ENCODE measurements at regions not wholly inside any gene's neighbourhood (a gene's known extent, or its start where the extent isn't known, plus 50 kb on each side); places are given as distances from the start of the nearest gene placed in this dataset.
"Not testable (repeated sequence)": the region's sequence is repeated elsewhere in the genome, so short reads cannot be mapped to it uniquely, and the experiment has no call there.

DNA sequence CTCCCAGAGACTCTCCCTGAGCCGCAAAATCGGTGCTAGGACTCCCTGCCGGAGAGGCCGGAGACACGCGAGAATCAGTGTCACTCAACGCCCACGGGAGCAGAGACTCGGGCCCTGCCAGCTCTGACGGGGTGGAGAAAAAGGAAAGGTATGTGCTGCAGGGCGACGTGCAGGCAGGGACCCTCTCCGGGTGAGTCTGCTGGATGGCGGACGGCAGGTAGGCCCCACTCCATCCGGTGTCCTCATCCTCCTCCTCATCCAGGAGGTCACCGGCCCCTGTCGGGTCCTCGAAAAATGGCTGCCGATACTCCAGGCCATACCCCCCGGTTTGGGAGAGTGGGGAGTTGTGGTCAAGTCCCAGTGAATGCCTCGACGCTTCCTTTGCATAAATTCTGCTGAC is 110.7 kb downstream of the PMAIP1 start:
- no peak for FAIRE-seq

- FAIRE-seq = no peak
These were observed 107.9 kb downstream of the PMAIP1 start for GRCh38 chr18:60007661-60008060.

- no peak for FAIRE-seq
These were observed 103.9 kb downstream of the PMAIP1 start for GRCh38 chr18:60003610-60004185.

DNA sequence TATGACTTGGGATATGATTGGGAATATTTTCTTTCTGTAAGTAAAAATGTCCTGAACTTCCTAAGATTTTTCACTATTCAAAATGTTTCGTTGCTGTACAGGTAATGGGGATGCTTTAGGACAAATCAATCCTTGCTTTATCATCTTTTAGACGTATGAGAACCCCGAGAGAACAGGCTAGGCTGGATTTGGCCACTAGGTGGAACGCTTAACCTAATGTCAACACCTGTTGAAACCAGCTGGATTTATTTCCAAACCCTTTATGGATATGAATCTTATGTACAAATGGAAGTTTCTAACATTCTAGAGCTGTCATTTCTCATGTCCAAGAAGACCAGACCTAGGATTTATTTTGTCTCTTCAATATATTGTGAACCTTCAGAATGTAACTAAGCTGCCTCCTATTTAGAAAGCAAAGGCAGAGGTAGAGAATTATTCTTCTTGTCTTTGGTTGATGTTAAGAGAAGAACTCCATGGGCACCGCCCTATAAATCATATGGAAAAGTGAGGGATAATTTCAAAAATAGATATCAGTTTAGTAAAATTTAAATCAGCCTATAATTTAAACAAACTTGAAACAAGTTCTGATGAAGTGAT is 96.7 kb downstream of the PMAIP1 start:
- no peak for FAIRE-seq

GRCh38 chr18:59994357-59994756 is 94.6 kb downstream of the PMAIP1 start:
- no peak for FAIRE-seq

DNA sequence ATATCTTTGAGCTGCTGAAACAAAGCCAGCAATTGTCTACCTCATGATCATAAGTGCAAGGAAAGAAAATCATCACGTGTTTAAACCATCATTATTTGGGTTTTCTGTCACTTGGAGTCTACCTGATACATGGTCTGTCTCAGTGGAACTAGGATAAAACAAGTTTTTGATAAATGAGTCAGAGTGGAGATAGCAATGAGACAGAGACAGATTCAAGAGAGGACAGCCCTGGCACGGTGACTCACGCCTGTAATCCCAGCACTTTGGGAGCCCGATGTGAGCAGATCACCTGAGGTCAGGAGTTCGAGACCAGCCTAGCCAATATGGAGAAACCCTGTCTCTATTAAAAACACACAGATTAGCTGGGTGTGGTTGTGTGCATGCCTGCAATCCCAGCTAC is 93.8 kb downstream of the PMAIP1 start:
- FAIRE-seq = no peak

GRCh38 chr18:59990121-59990823 is 90.5 kb downstream of the PMAIP1 start:
- FAIRE-seq = no peak

DNA sequence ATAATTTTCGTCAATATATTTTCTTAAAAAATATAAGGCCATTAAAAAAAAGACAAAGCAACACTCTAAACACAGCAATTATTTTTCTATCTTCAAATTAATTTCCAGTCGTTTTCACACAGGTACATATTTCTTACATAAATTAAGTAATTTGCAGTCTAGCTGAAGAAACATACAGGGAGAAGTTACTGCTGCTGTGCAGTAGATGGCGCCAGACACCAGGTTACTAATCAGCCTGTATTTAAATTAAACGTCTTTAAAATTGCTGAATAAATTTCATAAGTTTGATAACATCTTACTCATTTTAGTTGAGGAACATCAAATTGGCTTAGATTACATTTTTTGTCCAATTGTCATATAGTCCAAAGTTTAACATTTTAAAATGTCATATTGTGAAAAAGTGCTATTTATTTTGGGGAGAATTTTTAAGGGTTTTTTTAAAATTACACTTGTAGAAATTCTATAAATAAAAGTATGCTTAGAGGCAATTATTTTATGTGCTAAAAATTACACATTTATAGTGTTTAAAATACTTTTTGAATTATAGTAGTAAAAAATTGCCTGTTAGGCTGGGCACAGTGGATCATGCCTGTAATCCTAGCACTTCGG is 88.4 kb downstream of the PMAIP1 start:
- peak; percentile 94 for FAIRE-seq

DNA sequence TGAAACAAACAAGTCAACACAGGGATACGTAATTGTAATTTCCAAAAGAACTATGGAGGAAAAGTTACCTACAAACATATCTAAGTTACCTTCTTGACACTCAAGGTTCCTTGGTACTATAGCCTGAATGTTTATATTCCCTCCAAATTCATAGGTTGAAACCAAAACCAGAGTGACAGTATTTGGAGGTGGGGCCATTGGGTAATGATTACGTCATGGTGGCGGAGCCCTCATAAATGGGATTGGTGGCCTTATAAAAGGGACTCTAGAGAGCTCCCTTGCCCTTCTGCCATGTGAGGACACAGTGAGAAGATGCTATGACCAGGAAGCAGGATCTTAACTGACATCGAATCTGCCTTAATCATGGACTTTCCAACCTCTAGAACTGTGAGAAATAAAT is 87.3 kb downstream of the PMAIP1 start:
- FAIRE-seq = no peak

DNA sequence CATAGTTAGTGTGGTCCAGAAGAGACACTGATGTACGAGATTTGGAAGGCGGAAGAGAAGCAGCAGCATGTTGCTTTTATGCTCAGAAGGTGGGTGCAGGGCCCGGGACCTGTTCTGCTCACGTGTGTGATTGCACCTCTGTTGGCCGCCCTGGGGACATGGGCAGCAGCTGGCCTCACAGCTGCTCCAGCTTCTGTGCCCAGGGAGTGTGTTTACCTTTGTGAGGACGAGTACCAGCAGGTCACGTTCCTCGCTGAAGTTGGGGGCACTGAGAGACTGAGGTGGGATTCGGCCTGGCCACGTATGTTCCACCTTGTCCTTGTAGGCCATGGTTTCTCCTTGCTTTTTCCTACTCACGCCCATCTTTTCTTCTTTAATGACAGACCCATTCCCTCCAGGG is 86.3 kb downstream of the PMAIP1 start:
- FAIRE-seq = no peak

- no peak for FAIRE-seq
These were observed 85.5 kb downstream of the PMAIP1 start for GRCh38 chr18:59985289-59985688.

DNA sequence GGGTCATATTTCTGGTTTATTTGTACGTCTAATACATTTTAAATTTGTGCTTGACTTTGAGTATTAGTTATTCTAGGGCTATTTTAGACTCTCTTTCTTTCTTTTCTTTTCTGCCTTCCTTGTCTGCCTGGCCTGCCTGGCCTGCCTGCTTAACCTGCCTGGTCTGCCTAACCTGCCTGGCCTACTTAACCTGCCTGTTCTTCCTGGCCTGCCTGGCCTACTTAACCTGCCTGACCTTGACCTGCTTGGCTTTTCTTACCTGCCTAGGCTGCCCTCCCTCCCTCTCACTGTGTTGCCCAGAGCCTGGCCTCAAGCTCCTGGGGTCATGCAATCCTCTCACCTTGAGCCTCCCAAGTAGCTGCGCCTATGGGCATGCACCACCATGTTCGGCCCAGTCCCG is 83.7 kb downstream of the PMAIP1 start:
- no peak for FAIRE-seq

DNA sequence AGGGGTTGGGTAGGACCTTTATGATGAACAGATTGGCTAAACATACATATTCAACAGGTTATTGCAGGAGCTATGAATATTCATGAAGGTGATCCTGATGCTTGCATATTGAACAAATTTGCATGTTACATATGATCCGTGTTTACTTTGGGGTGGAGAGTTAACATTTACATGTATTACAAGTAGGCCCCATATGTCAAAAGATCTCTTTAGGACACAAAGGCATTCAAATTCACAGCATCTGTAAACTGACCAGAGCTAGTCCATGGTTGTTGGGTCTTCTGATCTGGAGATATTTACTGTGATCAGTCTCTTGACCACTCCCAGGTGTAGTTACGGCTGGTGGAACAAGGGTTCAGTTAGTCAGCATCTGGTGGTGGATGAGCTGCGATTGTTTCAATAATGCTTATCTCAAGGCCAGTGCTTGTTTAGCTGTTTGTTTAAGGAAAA is 80.4 kb downstream of the PMAIP1 start:
- FAIRE-seq = no peak

DNA sequence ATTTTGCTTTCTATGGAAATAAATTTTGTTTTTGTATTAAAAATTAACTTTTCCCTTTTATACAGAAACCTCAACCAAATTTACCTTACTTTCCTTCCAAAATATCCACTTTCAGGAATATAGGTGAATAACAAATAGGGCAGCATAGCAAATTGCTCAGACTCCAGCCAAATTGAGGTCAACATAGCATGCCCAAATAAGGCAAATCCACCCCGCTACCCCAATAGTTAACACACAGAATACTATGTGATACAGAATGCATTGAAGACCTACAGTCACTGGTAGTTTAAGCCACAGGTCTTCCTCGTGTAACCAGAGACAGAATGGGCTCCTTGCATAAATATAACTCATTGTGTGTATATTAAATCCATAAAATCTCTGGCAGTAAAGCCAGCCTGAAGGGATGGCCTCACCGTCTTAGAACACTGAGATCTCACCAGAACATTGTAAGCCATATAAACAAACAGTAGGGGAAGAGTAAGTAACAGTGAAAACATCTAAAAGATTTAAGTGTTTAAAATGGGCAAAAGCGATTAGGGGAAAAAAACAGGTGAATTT is 72.2 kb downstream of the PMAIP1 start:
- FAIRE-seq = no peak

- not testable (repeated sequence) for FAIRE-seq
These were observed 71.3 kb downstream of the PMAIP1 start for GRCh38 chr18:59971144-59971543.

DNA sequence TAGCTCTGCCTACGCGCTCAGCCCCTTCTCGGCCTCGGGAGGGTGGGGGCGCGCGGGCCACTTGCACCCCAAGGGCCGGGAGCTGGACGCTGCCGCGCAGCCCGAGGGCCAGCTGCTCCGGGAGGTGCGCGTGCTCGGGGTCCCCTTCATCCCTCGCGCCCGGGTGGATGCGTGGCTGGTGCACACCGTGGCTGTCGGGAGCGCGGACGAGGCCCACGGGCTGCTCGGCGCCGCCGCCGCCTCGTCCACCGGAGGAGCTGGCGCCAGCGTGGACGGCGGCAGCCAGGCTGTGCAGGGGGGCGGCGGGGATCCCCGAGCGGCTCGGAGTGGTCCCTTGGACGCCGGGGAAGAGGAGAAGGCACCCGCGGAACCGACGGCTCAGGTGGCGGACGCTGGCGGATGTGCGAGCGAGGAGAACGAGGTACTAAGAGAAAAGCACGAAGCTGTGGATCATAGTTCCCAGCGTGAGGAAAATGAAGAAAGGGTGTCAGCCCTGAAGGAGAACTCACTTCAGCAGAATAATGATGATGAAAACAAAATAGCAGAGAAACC is 69.8 kb downstream of the PMAIP1 start:
- not testable (repeated sequence) for FAIRE-seq

- no peak for FAIRE-seq
These were observed 68.8 kb downstream of the PMAIP1 start for GRCh38 chr18:59968583-59968982.

- FAIRE-seq = no peak
These were observed 68.1 kb downstream of the PMAIP1 start for GRCh38 chr18:59967878-59968277.

DNA sequence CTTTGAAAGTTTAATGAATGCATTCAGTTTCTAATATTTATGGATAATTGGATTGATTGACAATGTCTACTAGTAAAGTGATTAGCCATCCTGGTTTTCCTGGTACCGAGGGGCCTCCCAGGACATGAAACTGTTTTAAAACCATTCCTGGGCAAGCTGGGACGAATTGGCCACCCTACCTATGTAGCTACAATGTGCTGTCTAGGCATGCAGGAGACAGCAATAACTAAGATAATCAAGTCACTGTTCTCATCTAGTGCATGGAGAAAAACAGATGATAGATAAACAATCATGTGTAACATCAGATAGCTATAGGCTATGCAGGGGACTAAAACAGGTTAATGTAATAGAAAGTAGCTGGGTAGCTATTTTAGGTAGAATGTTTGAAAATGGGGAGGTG is 67.1 kb downstream of the PMAIP1 start:
- no peak for FAIRE-seq

- no peak for FAIRE-seq
These were observed 63.4 kb downstream of the PMAIP1 start for GRCh38 chr18:59963229-59963628.

DNA sequence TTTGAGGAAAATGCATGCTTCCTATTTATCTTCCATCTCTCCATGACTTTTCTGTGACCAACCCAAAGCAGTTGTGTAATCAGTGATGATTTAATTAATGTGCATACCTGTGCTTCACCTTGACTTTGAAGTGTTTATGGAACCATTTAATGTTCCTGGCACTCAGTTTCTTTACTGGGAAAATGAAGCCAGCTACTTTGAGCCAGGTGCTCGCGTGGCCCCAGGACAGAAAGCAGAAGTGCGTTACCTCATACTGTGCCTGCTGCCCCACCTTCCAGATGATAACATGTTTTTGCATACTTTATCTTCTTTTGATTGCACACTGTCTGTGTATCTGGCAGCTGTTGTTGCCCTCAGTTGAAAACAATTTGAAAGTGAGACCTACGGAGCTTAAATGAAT is 61.3 kb downstream of the PMAIP1 start:
- FAIRE-seq = no peak

- FAIRE-seq = no peak
These were observed 60.5 kb downstream of the PMAIP1 start for GRCh38 chr18:59960272-59960671.

GRCh38 chr18:59959606-59960005 is 59.8 kb downstream of the PMAIP1 start:
- no peak for FAIRE-seq

All from endometrium (tissue), 2 donors.